GM23338 (cell line): ENCODE measurements at regions not wholly inside any gene's neighbourhood (a gene's known extent, or its start where the extent isn't known, plus 50 kb on each side); places are given as distances from the start of the nearest gene placed in this dataset.

ENCODE experiments used
- ATAC-seq: fragments of 200-7000 bp; cut with Tn5 transposase; 3 replicates; pipeline ENCODE4 v1.9.1; 2020
- DNase-seq: peaks from one replicate; pipeline ENCODE4 v3.0.0-alpha.2; 2015; ENCODE audit warnings: low spot score
- H2AFZ ChIP-seq: fragments of 200-600 bp; sonication (generic); 2 replicates; pipeline ENCODE4 v1.8.0; 2016; ENCODE audit warnings: antibody characterized with exemption, mild to moderate bottlenecking, moderate library complexity
- H3F3A ChIP-seq: fragments of 200-600 bp; sonication (generic); replicated peaks from 2 replicates; pipeline ENCODE4 v1.8.0; 2017; ENCODE audit warnings: antibody characterized with exemption, mixed run types, low read depth
- H3K27ac ChIP-seq: fragments of 200-600 bp; sonication (generic); 2 replicates; pipeline ENCODE4 v1.6.1; 2016; ENCODE audit warnings: low read depth
- H3K27me3 ChIP-seq: fragments of 200-600 bp; sonication (generic); 2 replicates; pipeline ENCODE4 v1.8.0; 2016; ENCODE audit warnings: mild to moderate bottlenecking, mixed run types, moderate library complexity; ENCODE audit not compliant: insufficient read depth
- H3K36me3 ChIP-seq: fragments of 200-600 bp; sonication (generic); 2 replicates; pipeline ENCODE4 v1.8.0; 2016; ENCODE audit warnings: mild to moderate bottlenecking; ENCODE audit not compliant: insufficient read depth
- H3K4me1 ChIP-seq: fragments of 200-600 bp; sonication (generic); 2 replicates; pipeline ENCODE4 v1.8.0; 2016; ENCODE audit warnings: mild to moderate bottlenecking, moderate library complexity; ENCODE audit not compliant: insufficient read depth
- H3K4me2 ChIP-seq: fragments of 200-600 bp; sonication (generic); 2 replicates; pipeline ENCODE4 v1.7.1; 2017; ENCODE audit warnings: mixed run types
- H3K4me3 ChIP-seq: fragments of 200-600 bp; sonication (generic); 2 replicates; pipeline ENCODE4 v1.6.1; 2016; ENCODE audit warnings: mixed run types
- H3K79me2 ChIP-seq: fragments of 200-600 bp; sonication (generic); replicated peaks from 2 replicates; pipeline ENCODE4 v1.8.0; 2017; ENCODE audit warnings: mild to moderate bottlenecking; ENCODE audit not compliant: insufficient read depth
- H3K9me2 ChIP-seq: fragments of 200-600 bp; sonication (generic); 2 replicates; pipeline ENCODE4 v1.8.0; 2017; ENCODE audit not compliant: insufficient read depth
- H4K20me1 ChIP-seq: fragments of 200-600 bp; sonication (generic); replicated peaks from 2 replicates; pipeline ENCODE4 v1.8.0; 2017; ENCODE audit warnings: mild to moderate bottlenecking; ENCODE audit not compliant: insufficient read depth
- H3K27ac Mint-ChIP-seq: 2 replicates; pipeline ENCODE4 v1.8.0; 2020; ENCODE audit warnings: inconsistent platforms, mild to moderate bottlenecking, moderate library complexity, mixed read lengths
- H3K27me3 Mint-ChIP-seq: 3 replicates; pipeline ENCODE4 v1.8.0; 2022; ENCODE audit warnings: low read depth, mild to moderate bottlenecking, moderate library complexity, mixed read lengths, inconsistent platforms; ENCODE audit not compliant: insufficient read depth, poor library complexity
- H3K36me3 Mint-ChIP-seq: 3 replicates; pipeline ENCODE4 v1.8.0; 2021; ENCODE audit warnings: low read depth, mild to moderate bottlenecking, inconsistent platforms, moderate library complexity, mixed read lengths
- H3K4me1 Mint-ChIP-seq: 3 replicates; pipeline ENCODE4 v1.8.0; 2020; ENCODE audit warnings: mild to moderate bottlenecking, inconsistent platforms, mixed read lengths
- H3K4me3 Mint-ChIP-seq: 3 replicates; pipeline ENCODE4 v1.8.0; 2021; ENCODE audit warnings: moderate library complexity, mild to moderate bottlenecking, inconsistent platforms, mixed read lengths
- H3K9me3 Mint-ChIP-seq: 3 replicates; pipeline ENCODE4 v1.8.0; 2020; ENCODE audit warnings: moderate library complexity, mild to moderate bottlenecking, inconsistent platforms, mixed read lengths
- CTCF ChIP-seq, 2 experiments: fragments of 200-600 bp in 1 of 2; sonication (generic) in 1 of 2; conservative IDR thresholded peaks; 2 replicates each; pipeline versions ENCODE4 v1.5.1 to v1.6.1; 2016 to 2017; ENCODE audit warnings: antibody characterized with exemption in 2 of 2, low read depth in 2 of 2, mild to moderate bottlenecking in 2 of 2, moderate library complexity in 1 of 2
- ETS1 ChIP-seq: IDR thresholded peaks from 2 replicates; pipeline ENCODE4 v1.6.1; 2016; ENCODE audit warnings: antibody characterized with exemption
- EZH2 ChIP-seq: fragments of 200-600 bp; sonication (generic); IDR thresholded peaks from one replicate; pipeline ENCODE4 v1.8.0; 2017; ENCODE audit warnings: antibody characterized with exemption, mild to moderate bottlenecking, low read depth; ENCODE audit not compliant: unreplicated experiment
- EZH2phosphoT487 ChIP-seq: fragments of 200-600 bp; sonication (generic); IDR thresholded peaks from one replicate; pipeline ENCODE4 v1.8.1; 2018; ENCODE audit warnings: antibody characterized with exemption; ENCODE audit not compliant: unreplicated experiment
- JUNB ChIP-seq: IDR thresholded peaks from one replicate; pipeline ENCODE4 v1.6.1; 2016; ENCODE audit warnings: antibody characterized with exemption; ENCODE audit not compliant: unreplicated experiment
- POLR2AphosphoS5 ChIP-seq: IDR thresholded peaks from 2 replicates; pipeline ENCODE4 v1.6.1; 2016; ENCODE audit warnings: antibody characterized with exemption, low read depth
- REST ChIP-seq: IDR thresholded peaks from one replicate; pipeline ENCODE4 v1.6.1; 2018; ENCODE audit warnings: antibody characterized with exemption; ENCODE audit not compliant: unreplicated experiment
- ZNF114 ChIP-seq: fragments of 250-450 bp; sonication (Bioruptor Pico); IDR thresholded peaks from 2 replicates; pipeline ENCODE4 v1.5.0; 2020; ENCODE audit warnings: mild to moderate bottlenecking, moderate library complexity
- ZNF331 ChIP-seq: fragments of 250-450 bp; sonication (Bioruptor Pico); IDR thresholded peaks from 2 replicates; pipeline ENCODE4 v1.5.0; 2020; ENCODE audit warnings: low read depth, mild to moderate bottlenecking, moderate library complexity
- ZNF462 ChIP-seq: fragments of 250-450 bp; sonication (Bioruptor Pico); IDR thresholded peaks from 2 replicates; pipeline ENCODE4 v1.5.0; 2020; ENCODE audit warnings: mild to moderate bottlenecking, moderate library complexity

GRCh38 chr6:137284811-137285110, 65.6 kb upstream of the IFNGR1 start:
- no peak overlapping the region for H3K27ac Mint-ChIP-seq
- Histone ChIP-seq H3K36me3 (no peaks in the 10 kb centered on the region), H3K4me3 (no peak overlapping the region), H3K27ac (no peak overlapping the region), H4K20me1 (no peaks in the 10 kb centered on the region), H2AFZ (no peak overlapping the region), H3F3A (no peaks in the 10 kb centered on the region), H3K27me3 (no peaks in the 10 kb centered on the region), H3K4me2 (no peak overlapping the region), H3K9me2 (no peaks in the 10 kb centered on the region), H3K4me1 (no peaks in the 10 kb centered on the region), H3K79me2 (no peaks in the 10 kb centered on the region)
- peaks cover 2% of the 10 kb centered on the region; the same call in 1 of the 3 replicates for H3K9me3 Mint-ChIP-seq
- no peaks in the 10 kb centered on the region for H3K36me3 Mint-ChIP-seq
- peaks cover 8% of the 10 kb centered on the region for H3K27me3 Mint-ChIP-seq
- TF ChIP-seq REST (no peak), ETS1 (no peak), ZNF462 (CRISPR knock-in tag) (no peak), JUNB (no peak), CTCF (conservative IDR thresholded peaks at IDR 0.05; ENCODE audit: low read depth in 2 of 2) (no peak), ZNF331 (CRISPR knock-in tag) (no peak), EZH2phosphoT487 (no peak), EZH2 (no peak), POLR2AphosphoS5 (no peak), ZNF114 (CRISPR knock-in tag) (no peak)
- H3K4me3 Mint-ChIP-seq: no peak overlapping the region
- H3K4me1 Mint-ChIP-seq: no peaks in the 10 kb centered on the region; the same call in 2 of the 3 replicates
- ATAC-seq (no peak), DNase-seq (no peak)
